Heart right ventricle (tissue), 16 donors: ENCODE measurements at regions not wholly inside any gene's neighbourhood (a gene's known extent, or its start where the extent isn't known, plus 50 kb on each side); places are given as distances from the start of the nearest gene placed in this dataset.

Experiments
- ATAC-seq, 8 donors: fragments of 200-7000 bp; cut with Tn5 transposase; one replicate each; pipeline ENCODE4 v1.9.1; 2020; ENCODE audit warnings: mild to moderate bottlenecking in 8 of 8, moderate library complexity in 8 of 8, moderate number of reproducible peaks in 1 of 8
- DNase-seq, 2 donors: peaks; one replicate each; pipeline ENCODE4 v3.0.0-alpha.2; 2020
- H3K27ac ChIP-seq, 10 donors: fragments of 200-600 bp; sonication (generic) in 2 of 10; one replicate each; pipeline versions ENCODE4 v1.5.0 to v1.8.0; 2020 to 2022; ENCODE audit warnings: mild to moderate bottlenecking in 3 of 10
- H3K27me3 ChIP-seq, 7 donors: fragments of 200-600 bp; one replicate each; pipeline ENCODE4 v1.8.0; 2021 to 2022; ENCODE audit warnings: mild to moderate bottlenecking in 2 of 7
- H3K36me3 ChIP-seq, 9 donors: fragments of 200-600 bp; sonication (generic) in 1 of 9; one replicate each; pipeline versions ENCODE4 v1.5.0 to v1.8.0; 2020 to 2022; ENCODE audit warnings: mild to moderate bottlenecking in 2 of 9
- H3K4me1 ChIP-seq, 9 donors: fragments of 200-600 bp; sonication (generic) in 1 of 9; one replicate each; pipeline versions ENCODE4 v1.5.0 to v1.8.0; 2020 to 2022; ENCODE audit warnings: mild to moderate bottlenecking in 4 of 9
- H3K4me3 ChIP-seq, 10 donors: fragments of 200-600 bp; sonication (generic) in 2 of 10; one replicate each; pipeline versions ENCODE4 v1.5.0 to v1.8.0; 2020 to 2022; ENCODE audit warnings: mild to moderate bottlenecking in 7 of 10, moderate library complexity in 2 of 10
- H3K9me3 ChIP-seq, 11 donors: fragments of 200-600 bp in 10 of 11; sonication (generic) in 2 of 11; one replicate each; pipeline versions ENCODE4 v1.5.0 to v1.8.0; 2013 to 2022; ENCODE audit warnings: mild to moderate bottlenecking in 2 of 11, control low read depth in 1 of 11, moderate library complexity in 1 of 11
- WGBS, 2 donors: extraction: QIAGEN DNeasy Blood & Tissue Kit; methylation state at CpG; one replicate each; pipeline ENCODE4 v1.1.7; 2013; ENCODE audit warnings: inconsistent platforms in 1 of 2; 5-methylcytosine and 5-hydroxymethylcytosine counted together
- intact Hi-C, 10 donors: fragments of 100-400 bp; cut with DNase I; formaldehyde crosslinking; loops; one replicate each; pipeline versions ENCODE4 v1.11.1 to v1.14.2; 2022
- TF ChIP-seq, protein P1 (sequence below), 9 donors: fragments of 200-600 bp; sonication (generic) in 2 of 9; IDR thresholded peaks; one replicate each; pipeline versions ENCODE4 v1.5.0 to v1.8.0; 2021 to 2022; ENCODE audit warnings: antibody characterized with exemption in 9 of 9, mild to moderate bottlenecking in 5 of 9, moderate library complexity in 1 of 9
- donor health status: Arrhythmogenic right ventricular cardiomyopathy.
- donor health status: ischemic (EF 13 %, LVEDD 7.1; RV severe dilation, severe dysfunction).
- donor health status: healthy with polysubstance abuse.
- donor health status: DM: no; HTN: yes; CAD: no.
- donor health status: DM: no; HTN: no; CAD: no.
- donor health status: ischemic (EF 25% LVEDD 6.9; RV normal size, moderate dysfunction).
- donor health status: ischemic (EF 25% LVEDD 5.7; RV mildly dilated, moderate dysfunction).
- donor health status: healthy.
- donor health status: DM: yes; HTN: yes; CAD: no.
- donor health status: Ischemic cardiomyopathy.
- donor health status: ischemic (EF 35%, LVEDD 5.7; RV mildly dilated, moderate dysfunction).
- donor health status: nonischemic (EF 11% LVEDD 7.7; RV severe dilation, severe dysfunction).
- donor health status: DM: yes; HTN: yes; CAD: no.
- donor health status: PGD.
- donor health status: ischemic (EF 29% LVEDD 5.4; RV normal size, mild dysfunction).
- donor health status: nonischemic (EF 23%, LVEDD 6.1; RV moderate dilation, normal function).

- no peaks in the 10 kb centered on the region for H3K9me3 ChIP-seq
- peak overlapping the region in 5 of 10 donors; percentile 5 to 70 (median 32) for H3K27ac ChIP-seq
- no peaks in the 10 kb centered on the region for H3K36me3 ChIP-seq
- no peak overlapping the region for H3K4me3 ChIP-seq
- intact Hi-C loops = loop anchor here in 8 of 10 donors (2.0 to 10.0 kb wide), 13 partner anchors 90 to 692 kb away; partner anchors contain the start of genes RFESD (in 5 of the 8) and ELL2 (in 3 of the 8)
- 77 to 80% methylated on average over 4 of the region's 4 CpGs for WGBS, 2 donors
- DNase-seq (no peak), ATAC-seq (no peak)
- TF ChIP-seq, protein P1, sequence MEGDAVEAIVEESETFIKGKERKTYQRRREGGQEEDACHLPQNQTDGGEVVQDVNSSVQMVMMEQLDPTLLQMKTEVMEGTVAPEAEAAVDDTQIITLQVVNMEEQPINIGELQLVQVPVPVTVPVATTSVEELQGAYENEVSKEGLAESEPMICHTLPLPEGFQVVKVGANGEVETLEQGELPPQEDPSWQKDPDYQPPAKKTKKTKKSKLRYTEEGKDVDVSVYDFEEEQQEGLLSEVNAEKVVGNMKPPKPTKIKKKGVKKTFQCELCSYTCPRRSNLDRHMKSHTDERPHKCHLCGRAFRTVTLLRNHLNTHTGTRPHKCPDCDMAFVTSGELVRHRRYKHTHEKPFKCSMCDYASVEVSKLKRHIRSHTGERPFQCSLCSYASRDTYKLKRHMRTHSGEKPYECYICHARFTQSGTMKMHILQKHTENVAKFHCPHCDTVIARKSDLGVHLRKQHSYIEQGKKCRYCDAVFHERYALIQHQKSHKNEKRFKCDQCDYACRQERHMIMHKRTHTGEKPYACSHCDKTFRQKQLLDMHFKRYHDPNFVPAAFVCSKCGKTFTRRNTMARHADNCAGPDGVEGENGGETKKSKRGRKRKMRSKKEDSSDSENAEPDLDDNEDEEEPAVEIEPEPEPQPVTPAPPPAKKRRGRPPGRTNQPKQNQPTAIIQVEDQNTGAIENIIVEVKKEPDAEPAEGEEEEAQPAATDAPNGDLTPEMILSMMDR (IDR thresholded peaks at IDR 0.05) = no peak
- H3K27me3 ChIP-seq = no peaks in the 10 kb centered on the region
- H3K4me1 ChIP-seq = peaks cover 0 to 48% (median 14%) of the 10 kb centered on the region in 9 donors
Measured at GRCh38 chr5:96337048-96337781, 95.8 kb downstream of the PCSK1 start.

DNA sequence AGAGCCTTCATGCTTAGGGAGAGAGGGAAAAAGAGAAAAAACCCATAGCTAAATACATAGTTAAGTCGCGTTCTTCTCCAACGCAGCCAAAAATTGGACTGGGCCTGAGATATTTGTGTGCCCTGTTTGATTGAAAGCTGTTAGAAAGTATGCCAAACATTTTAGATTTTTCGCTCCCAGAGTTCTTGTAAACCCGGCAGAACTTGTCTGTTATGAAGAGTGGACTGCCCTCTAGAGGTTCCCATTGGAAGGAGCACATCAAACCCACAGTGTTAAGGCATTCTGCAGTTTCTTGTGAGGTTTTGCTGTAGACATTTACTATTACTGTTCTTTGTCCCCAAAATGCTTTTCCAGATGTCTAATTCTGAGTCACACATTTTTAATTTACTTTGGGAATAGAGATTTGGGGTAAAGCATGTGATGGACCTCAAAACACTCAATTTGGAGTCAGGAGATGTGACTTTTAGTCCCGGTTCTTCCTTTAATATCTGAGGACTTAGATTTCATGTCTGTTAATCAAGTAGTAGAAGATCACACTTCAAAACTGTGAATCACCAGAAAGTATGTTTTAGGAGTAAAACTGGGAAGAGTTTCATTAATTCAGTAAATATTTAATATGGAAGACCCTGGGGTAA is 96.6 kb downstream of the PCSK1 start:
- TF ChIP-seq, protein P1 (IDR thresholded peaks at IDR 0.05) = peak; percentile 62 to 93 (median 88)
- H3K4me3 ChIP-seq = peak overlapping the region in 2 of 10 donors; percentile 8 to 10
- peak in 1 of 2 donors; percentile 78 for DNase-seq
- H3K4me1 ChIP-seq = peaks cover 0 to 56% (median 15%) of the 10 kb centered on the region in 9 donors
- no peaks in the 10 kb centered on the region for H3K36me3 ChIP-seq
- intact Hi-C loops = loop anchor here in 8 of 10 donors (1.0 to 10.0 kb wide), 15 partner anchors 89 to 692 kb away; partner anchors contain the start of genes RFESD (in 5 of the 8) and ELL2 (in 4 of the 8)
- H3K27ac ChIP-seq = peak overlapping the region in 8 of 10 donors; percentile 33 to 68 (median 50)
- ATAC-seq = peak; percentile 61 to 92 (median 80)
- 19 to 20% methylated on average over 6 of the region's 6 CpGs for WGBS, 2 donors
- H3K27me3 ChIP-seq = no peaks in the 10 kb centered on the region
- H3K9me3 ChIP-seq = no peaks in the 10 kb centered on the region

DNA sequence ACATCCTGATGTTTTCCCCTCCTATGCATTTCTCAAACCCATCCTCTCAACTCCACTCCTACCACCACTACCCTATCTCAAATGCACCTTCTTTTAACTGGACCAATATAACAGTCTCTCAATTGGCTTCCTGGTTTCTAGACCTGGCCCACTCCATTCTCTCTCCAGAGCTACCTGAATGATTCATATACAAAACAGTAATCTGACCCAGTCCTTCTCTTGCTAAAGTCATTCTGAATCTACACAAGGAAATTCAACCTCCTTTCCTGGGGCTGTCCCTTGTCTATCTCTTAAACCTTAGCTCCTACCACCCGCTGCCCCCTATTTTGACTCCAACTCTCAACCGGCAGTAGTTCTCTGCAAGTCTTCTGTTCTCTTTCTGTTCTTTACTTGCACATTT is 97.2 kb downstream of the PCSK1 start:
- DNase-seq (no peak), ATAC-seq (peak in 2 of 8 donors; percentile 6 to 7)
- Histone ChIP-seq H3K4me3 (peak overlapping the region in 1 of 10 donors; percentile 8), H3K36me3 (no peaks in the 10 kb centered on the region), H3K27ac (peak overlapping the region in 8 of 10 donors; percentile 33 to 68 (median 50)), H3K27me3 (no peaks in the 10 kb centered on the region), H3K9me3 (no peaks in the 10 kb centered on the region), H3K4me1 (peaks cover 0 to 62% (median 20%) of the 10 kb centered on the region in 9 donors)
- TF ChIP-seq, protein P1 (IDR thresholded peaks at IDR 0.05) = no peak
- intact Hi-C loops = loop anchor here in 8 of 10 donors (1.0 to 10.0 kb wide), 16 partner anchors 89 to 691 kb away; partner anchors contain the start of genes RFESD (in 5 of the 8) and ELL2 (in 4 of the 8)
- 88 to 96% methylated on average over 2 of the region's 2 CpGs for WGBS, 2 donors

DNA sequence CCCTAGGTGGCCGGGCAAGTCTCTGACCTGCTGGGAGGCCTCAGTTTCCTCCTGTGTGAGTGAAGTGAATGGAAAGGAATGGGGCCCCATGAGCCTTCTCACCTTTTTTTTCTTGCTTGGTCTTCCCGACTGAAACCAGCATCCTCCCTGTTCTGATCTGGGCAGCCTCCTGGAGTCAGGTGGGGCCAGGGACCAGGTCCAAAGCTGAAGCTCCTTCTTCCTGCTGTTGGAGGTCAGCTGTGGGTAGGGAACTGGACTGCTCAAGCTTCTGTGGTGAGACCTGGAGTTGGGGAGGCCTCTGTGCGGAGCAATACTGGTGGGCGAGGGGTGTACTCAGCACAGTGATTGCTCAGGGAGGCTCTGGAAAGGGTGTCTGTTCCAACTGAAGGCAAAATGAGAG is 99.7 kb downstream of the PCSK1 start:
- WGBS, 2 donors = 79 to 80% methylated on average over 4 of the region's 4 CpGs
- intact Hi-C loops = loop anchor here (2.0 to 10.0 kb wide), 10 partner anchors 89 to 689 kb away; partner anchors contain the start of genes RFESD (in 5 of the 10) and ELL2 (in 3 of the 10)
- DNase-seq = no peak
- peak overlapping the region in 8 of 10 donors; percentile 8 to 54 (median 19) for H3K27ac ChIP-seq
- H3K4me1 ChIP-seq = peaks cover 0 to 42% (median 10%) of the 10 kb centered on the region in 9 donors
- H3K4me3 ChIP-seq = no peak overlapping the region
- peak in 2 of 8 donors; percentile 20 to 42 for ATAC-seq
- no peaks in the 10 kb centered on the region for H3K27me3 ChIP-seq
- H3K36me3 ChIP-seq = no peaks in the 10 kb centered on the region
- TF ChIP-seq, protein P1 (IDR thresholded peaks at IDR 0.05) = no peak
- H3K9me3 ChIP-seq = no peaks in the 10 kb centered on the region
